NCI-H526 (cell line): ENCODE measurements at regions not wholly inside any gene's neighbourhood (a gene's known extent, or its start where the extent isn't known, plus 50 kb on each side); places are given as distances from the start of the nearest gene placed in this dataset.
A peak's percentile ranks its signal among the peaks of the same experiment; 100 is the strongest.

Source experiments
- DNase-seq, 2 experiments: peaks; one replicate each; lab custom pipeline; 2025; lab: John Stamatoyannopoulos, UW

GRCh38 chr2:239589270-239589825 lies 188.5 kb upstream of the HDAC4 start:
- no peak for DNase-seq

GRCh38 chr2:239588451-239589269 lies 187.8 kb upstream of the HDAC4 start:
- no peak for DNase-seq

- no peak for DNase-seq
Measured at GRCh38 chr2:239587841-239588240, 187.0 kb upstream of the HDAC4 start.

- no peak for DNase-seq
Measured at GRCh38 chr2:239587311-239587731, 186.5 kb upstream of the HDAC4 start.

GRCh38 chr2:239586651-239587310 lies 186.0 kb upstream of the HDAC4 start:
- DNase-seq = no peak

- no peak for DNase-seq
Measured at GRCh38 chr2:239585422-239585821, 184.6 kb upstream of the HDAC4 start.

GRCh38 chr2:239584986-239585385 lies 184.2 kb upstream of the HDAC4 start:
- no peak for DNase-seq

GRCh38 chr2:239583879-239584859 lies 183.3 kb upstream of the HDAC4 start:
- DNase-seq = no peak

- no peak for DNase-seq
Measured at GRCh38 chr2:239583171-239583878, 182.5 kb upstream of the HDAC4 start.

- DNase-seq = no peak
Measured at GRCh38 chr2:239582476-239582875, 181.7 kb upstream of the HDAC4 start.

- no peak for DNase-seq
Measured at GRCh38 chr2:239581352-239581901, 180.6 kb upstream of the HDAC4 start.

- DNase-seq = no peak
Measured at GRCh38 chr2:239580199-239580527, 179.3 kb upstream of the HDAC4 start.

GRCh38 chr2:239579524-239580198 lies 178.8 kb upstream of the HDAC4 start:
- DNase-seq = no peak

- DNase-seq = no peak
Measured at GRCh38 chr2:239579081-239579480, 178.3 kb upstream of the HDAC4 start.

GRCh38 chr2:239578381-239578780 lies 177.6 kb upstream of the HDAC4 start:
- no peak for DNase-seq

GRCh38 chr2:239577935-239578334 lies 177.1 kb upstream of the HDAC4 start:
- no peak for DNase-seq

GRCh38 chr2:239576784-239577685 lies 176.2 kb upstream of the HDAC4 start:
- peak in 1 of 2 experiments; percentile 77 for DNase-seq

- no peak for DNase-seq
Measured at GRCh38 chr2:239575931-239576445, 175.2 kb upstream of the HDAC4 start.
